ENCODE measurements at regions not wholly inside any gene's neighbourhood (a gene's known extent, or its start where the extent isn't known, plus 50 kb on each side); places are given as distances from the start of the nearest gene placed in this dataset.

GRCh38 chr4:32094987-32095386 lies 1374.8 kb downstream of the PCDH7 start:
- DNase-seq (ENCODE audit: low read depth): no peak
- no peaks in the 10 kb centered on the region for H3K27me3 ChIP-seq (replicated peaks; ENCODE audit: control insufficient read depth, insufficient read depth, low read length)
- no peaks in the 10 kb centered on the region for H3K4me1 ChIP-seq (ENCODE audit: control insufficient read depth, insufficient read depth, low read length)
- no peaks in the 10 kb centered on the region for H3K9me3 ChIP-seq (ENCODE audit: control insufficient read depth, low read length)
- H3K36me3 ChIP-seq (ENCODE audit: control insufficient read depth, insufficient read depth, low read length, severe bottlenecking): no peaks in the 10 kb centered on the region
- H3K9ac ChIP-seq (ENCODE audit: low read length): no peak overlapping the region
- H3K4me3 ChIP-seq (ENCODE audit: low read length): no peak overlapping the region

- peak; percentile 48 for DNase-seq (ENCODE audit: low read depth)
- Histone ChIP-seq H3K9me3 (ENCODE audit: control insufficient read depth, low read length) (no peaks in the 10 kb centered on the region), H3K9ac (ENCODE audit: low read length) (no peak overlapping the region), H3K4me3 (ENCODE audit: low read length) (no peak overlapping the region), H3K36me3 (ENCODE audit: control insufficient read depth, insufficient read depth, low read length, severe bottlenecking) (no peaks in the 10 kb centered on the region), H3K4me1 (ENCODE audit: control insufficient read depth, insufficient read depth, low read length) (no peaks in the 10 kb centered on the region), H3K27me3 (replicated peaks; ENCODE audit: control insufficient read depth, insufficient read depth, low read length) (no peaks in the 10 kb centered on the region)
Observed at GRCh38 chr4:32102896-32103295, 1382.7 kb downstream of the PCDH7 start.

GRCh38 chr4:32106767-32107166 lies 1386.6 kb downstream of the PCDH7 start:
- H3K4me3 ChIP-seq (ENCODE audit: low read length): no peak overlapping the region
- H3K36me3 ChIP-seq (ENCODE audit: control insufficient read depth, insufficient read depth, low read length, severe bottlenecking): no peaks in the 10 kb centered on the region
- no peak overlapping the region for H3K9ac ChIP-seq (ENCODE audit: low read length)
- no peak for DNase-seq (ENCODE audit: low read depth)
- no peaks in the 10 kb centered on the region for H3K27me3 ChIP-seq (replicated peaks; ENCODE audit: control insufficient read depth, insufficient read depth, low read length)
- no peaks in the 10 kb centered on the region for H3K9me3 ChIP-seq (ENCODE audit: control insufficient read depth, low read length)
- no peaks in the 10 kb centered on the region for H3K4me1 ChIP-seq (ENCODE audit: control insufficient read depth, insufficient read depth, low read length)

DNA sequence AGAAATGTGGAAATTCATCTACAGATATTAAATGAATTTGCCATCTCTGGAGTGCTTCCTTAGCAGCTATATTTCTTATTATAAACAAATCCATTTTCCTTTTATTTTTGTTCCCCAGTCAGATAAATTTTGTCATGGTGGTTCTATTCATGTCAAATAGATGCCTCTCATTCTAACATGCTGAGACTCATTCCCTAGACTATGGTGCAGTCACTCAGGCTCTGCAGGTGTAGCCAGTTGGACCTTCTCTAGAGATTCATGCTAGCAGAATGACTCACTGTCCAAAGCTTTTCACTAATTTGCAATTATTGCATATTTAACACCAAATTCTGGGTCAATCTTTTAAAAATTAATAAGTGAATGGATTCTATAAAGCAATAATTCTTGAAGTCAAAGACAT lies 1392.7 kb downstream of the PCDH7 start:
- Histone ChIP-seq H3K27me3 (replicated peaks; ENCODE audit: control insufficient read depth, insufficient read depth, low read length) (no peaks in the 10 kb centered on the region), H3K9me3 (ENCODE audit: control insufficient read depth, low read length) (no peaks in the 10 kb centered on the region), H3K36me3 (ENCODE audit: control insufficient read depth, insufficient read depth, low read length, severe bottlenecking) (no peaks in the 10 kb centered on the region), H3K4me1 (ENCODE audit: control insufficient read depth, insufficient read depth, low read length) (no peaks in the 10 kb centered on the region), H3K9ac (ENCODE audit: low read length) (no peak overlapping the region), H3K4me3 (ENCODE audit: low read length) (no peak overlapping the region)
- no peak for DNase-seq (ENCODE audit: low read depth)

GRCh38 chr4:32117693-32118092 lies 1397.5 kb downstream of the PCDH7 start:
- DNase-seq (ENCODE audit: low read depth): no peak
- no peaks in the 10 kb centered on the region for H3K36me3 ChIP-seq (ENCODE audit: control insufficient read depth, insufficient read depth, low read length, severe bottlenecking)
- no peaks in the 10 kb centered on the region for H3K27me3 ChIP-seq (replicated peaks; ENCODE audit: control insufficient read depth, insufficient read depth, low read length)
- H3K4me1 ChIP-seq (ENCODE audit: control insufficient read depth, insufficient read depth, low read length): no peaks in the 10 kb centered on the region
- H3K9me3 ChIP-seq (ENCODE audit: control insufficient read depth, low read length): no peaks in the 10 kb centered on the region
- H3K4me3 ChIP-seq (ENCODE audit: low read length): no peak overlapping the region
- no peak overlapping the region for H3K9ac ChIP-seq (ENCODE audit: low read length)

GRCh38 chr4:32119907-32120306 lies 1399.7 kb downstream of the PCDH7 start:
- Histone ChIP-seq H3K4me3 (ENCODE audit: low read length) (no peak overlapping the region), H3K9ac (ENCODE audit: low read length) (no peak overlapping the region)

GRCh38 chr4:32128549-32128948 lies 1408.4 kb downstream of the PCDH7 start:
- no peaks in the 10 kb centered on the region for H3K36me3 ChIP-seq (ENCODE audit: control insufficient read depth, insufficient read depth, low read length, severe bottlenecking)
- H3K27me3 ChIP-seq (replicated peaks; ENCODE audit: control insufficient read depth, insufficient read depth, low read length): no peaks in the 10 kb centered on the region
- H3K4me1 ChIP-seq (ENCODE audit: control insufficient read depth, insufficient read depth, low read length): no peaks in the 10 kb centered on the region
- H3K9me3 ChIP-seq (ENCODE audit: control insufficient read depth, low read length): peaks cover 10% of the 10 kb centered on the region
- no peak for DNase-seq (ENCODE audit: low read depth)
- H3K9ac ChIP-seq (ENCODE audit: low read length): no peak overlapping the region
- H3K4me3 ChIP-seq (ENCODE audit: low read length): no peak overlapping the region

More at GRCh38 chr4:32119907-32120306, 1399.7 kb downstream of the PCDH7 start:
- Histone ChIP-seq H3K27me3 (replicated peaks; ENCODE audit: control insufficient read depth, insufficient read depth, low read length) (no peaks in the 10 kb centered on the region), H3K9me3 (ENCODE audit: control insufficient read depth, low read length) (no peaks in the 10 kb centered on the region), H3K4me1 (ENCODE audit: control insufficient read depth, insufficient read depth, low read length) (no peaks in the 10 kb centered on the region), H3K36me3 (ENCODE audit: control insufficient read depth, insufficient read depth, low read length, severe bottlenecking) (no peaks in the 10 kb centered on the region)
- no peak for DNase-seq (ENCODE audit: low read depth)

GRCh38 chr4:32129967-32130366 lies 1409.8 kb downstream of the PCDH7 start:
- Histone ChIP-seq H3K4me3 (ENCODE audit: low read length) (no peak overlapping the region), H3K9me3 (ENCODE audit: control insufficient read depth, low read length) (peaks cover 10% of the 10 kb centered on the region), H3K4me1 (ENCODE audit: control insufficient read depth, insufficient read depth, low read length) (no peaks in the 10 kb centered on the region), H3K36me3 (ENCODE audit: control insufficient read depth, insufficient read depth, low read length, severe bottlenecking) (no peaks in the 10 kb centered on the region), H3K27me3 (replicated peaks; ENCODE audit: control insufficient read depth, insufficient read depth, low read length) (no peaks in the 10 kb centered on the region), H3K9ac (ENCODE audit: low read length) (no peak overlapping the region)
- DNase-seq (ENCODE audit: low read depth): no peak

DNA sequence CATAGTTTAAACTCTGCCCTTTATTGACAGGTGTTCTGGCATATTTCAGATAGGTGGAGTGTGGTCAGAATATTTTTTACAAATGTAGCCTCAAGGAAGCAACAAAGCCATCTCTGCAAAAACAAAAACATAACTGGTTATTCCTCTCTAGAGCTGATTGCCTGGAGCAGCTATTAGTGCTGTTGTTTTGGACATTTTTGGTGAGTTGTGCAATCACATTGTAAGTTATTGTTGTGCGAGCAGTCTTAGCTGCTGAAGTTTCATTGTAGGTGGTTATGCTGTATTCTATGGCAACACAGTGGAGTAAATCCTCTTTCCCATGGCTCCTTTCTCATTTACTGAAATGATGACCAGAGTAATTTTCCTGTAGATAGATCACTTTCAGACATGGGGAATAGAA lies 1413.0 kb downstream of the PCDH7 start:
- H3K36me3 ChIP-seq (ENCODE audit: control insufficient read depth, insufficient read depth, low read length, severe bottlenecking): no peaks in the 10 kb centered on the region
- no peaks in the 10 kb centered on the region for H3K27me3 ChIP-seq (replicated peaks; ENCODE audit: control insufficient read depth, insufficient read depth, low read length)
- H3K4me3 ChIP-seq (ENCODE audit: low read length): no peak overlapping the region
- no peaks in the 10 kb centered on the region for H3K4me1 ChIP-seq (ENCODE audit: control insufficient read depth, insufficient read depth, low read length)
- H3K9me3 ChIP-seq (ENCODE audit: control insufficient read depth, low read length): peaks cover 10% of the 10 kb centered on the region
- peak; percentile 64 for DNase-seq (ENCODE audit: low read depth)
- no peak overlapping the region for H3K9ac ChIP-seq (ENCODE audit: low read length)

DNA sequence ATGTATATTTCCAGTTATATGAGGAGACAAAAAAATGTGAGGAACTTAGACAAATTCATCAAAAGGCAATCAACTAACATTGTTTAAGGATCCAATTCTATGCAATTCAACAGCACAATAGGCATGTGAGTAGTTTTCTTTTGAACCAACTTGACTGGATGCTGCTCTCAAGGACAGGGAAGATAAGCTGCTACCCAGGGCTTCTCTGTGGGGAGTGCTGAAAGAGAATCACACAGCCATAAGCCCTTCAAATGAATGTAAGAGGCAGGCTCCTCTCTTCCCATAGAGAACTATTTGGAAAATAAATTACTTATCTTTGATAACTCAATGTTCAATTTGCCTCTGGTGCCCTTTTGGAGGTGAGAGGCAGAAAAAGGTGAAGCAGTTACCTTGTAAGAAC lies 1413.6 kb downstream of the PCDH7 start:
- H3K4me1 ChIP-seq (ENCODE audit: control insufficient read depth, insufficient read depth, low read length): no peaks in the 10 kb centered on the region
- DNase-seq (ENCODE audit: low read depth): no peak
- no peaks in the 10 kb centered on the region for H3K36me3 ChIP-seq (ENCODE audit: control insufficient read depth, insufficient read depth, low read length, severe bottlenecking)
- no peaks in the 10 kb centered on the region for H3K27me3 ChIP-seq (replicated peaks; ENCODE audit: control insufficient read depth, insufficient read depth, low read length)
- no peak overlapping the region for H3K9ac ChIP-seq (ENCODE audit: low read length)
- no peak overlapping the region for H3K4me3 ChIP-seq (ENCODE audit: low read length)
- peaks cover 10% of the 10 kb centered on the region for H3K9me3 ChIP-seq (ENCODE audit: control insufficient read depth, low read length)

DNA sequence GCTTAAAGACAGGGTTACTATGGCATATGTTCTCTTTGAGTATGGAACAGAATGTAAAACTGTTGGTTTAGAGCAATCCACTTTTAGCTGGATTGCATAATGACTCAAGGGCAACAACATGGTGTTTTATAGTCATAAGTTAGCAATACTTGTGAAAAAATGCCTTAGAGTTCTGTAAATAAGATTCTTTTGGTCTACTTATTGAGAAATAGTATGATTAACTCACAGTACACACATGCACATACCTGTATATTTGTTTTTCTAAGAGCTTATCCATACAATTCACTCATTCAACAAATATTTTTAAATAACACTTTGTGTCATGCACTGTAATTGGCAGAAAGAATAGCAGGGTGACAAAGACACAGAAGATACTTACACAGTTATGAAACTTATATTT lies 1415.5 kb downstream of the PCDH7 start:
- no peaks in the 10 kb centered on the region for H3K36me3 ChIP-seq (ENCODE audit: control insufficient read depth, insufficient read depth, low read length, severe bottlenecking)
- no peaks in the 10 kb centered on the region for H3K27me3 ChIP-seq (replicated peaks; ENCODE audit: control insufficient read depth, insufficient read depth, low read length)
- peaks cover 4% of the 10 kb centered on the region for H3K4me1 ChIP-seq (ENCODE audit: control insufficient read depth, insufficient read depth, low read length)
- no peak overlapping the region for H3K9ac ChIP-seq (ENCODE audit: low read length)
- H3K4me3 ChIP-seq (ENCODE audit: low read length): no peak overlapping the region
- peak; percentile 79 for DNase-seq (ENCODE audit: low read depth)
- peaks cover 7% of the 10 kb centered on the region for H3K9me3 ChIP-seq (ENCODE audit: control insufficient read depth, low read length)

- no peaks in the 10 kb centered on the region for H3K27me3 ChIP-seq (replicated peaks; ENCODE audit: control insufficient read depth, insufficient read depth, low read length)
- peaks cover 10% of the 10 kb centered on the region for H3K4me1 ChIP-seq (ENCODE audit: control insufficient read depth, insufficient read depth, low read length)
- H3K9ac ChIP-seq (ENCODE audit: low read length): no peak overlapping the region
- DNase-seq (ENCODE audit: low read depth): no peak
- no peaks in the 10 kb centered on the region for H3K36me3 ChIP-seq (ENCODE audit: control insufficient read depth, insufficient read depth, low read length, severe bottlenecking)
- H3K9me3 ChIP-seq (ENCODE audit: control insufficient read depth, low read length): peaks cover 5% of the 10 kb centered on the region
- H3K4me3 ChIP-seq (ENCODE audit: low read length): no peak overlapping the region
Observed at GRCh38 chr4:32136081-32136787, 1416.1 kb downstream of the PCDH7 start.

Data from adipocyte (in vitro differentiated cells).